KMS-11 (cell line): ENCODE measurements at regions not wholly inside any gene's neighbourhood (a gene's known extent, or its start where the extent isn't known, plus 50 kb on each side); places are given as distances from the start of the nearest gene placed in this dataset.
"Not testable (repeated sequence)": the region's sequence is repeated elsewhere in the genome, so short reads cannot be mapped to it uniquely, and the experiment has no call there.

Source experiments
- H2AFZ ChIP-seq: fragments of 200-600 bp; sonication (generic); 2 replicates; pipeline ENCODE4 v1.6.1; 2016; ENCODE audit warnings: antibody characterized with exemption, mixed run types, low read depth
- H3K27ac ChIP-seq: fragments of 200-600 bp; sonication (generic); 2 replicates; pipeline ENCODE4 v1.6.1; 2016; ENCODE audit warnings: mild to moderate bottlenecking, mixed run types
- H3K27me3 ChIP-seq: fragments of 200-600 bp; sonication (generic); 2 replicates; pipeline ENCODE4 v1.6.1; 2017; ENCODE audit warnings: mild to moderate bottlenecking, low read depth, mixed run types, moderate library complexity; ENCODE audit not compliant: insufficient read depth
- H3K36me3 ChIP-seq: fragments of 200-600 bp; sonication (generic); 2 replicates; pipeline ENCODE4 v1.6.1; 2017; ENCODE audit warnings: mild to moderate bottlenecking, mixed run types; ENCODE audit not compliant: insufficient read depth
- H3K4me1 ChIP-seq: fragments of 200-600 bp; sonication (generic); 2 replicates; pipeline ENCODE4 v1.6.1; 2016; ENCODE audit warnings: mild to moderate bottlenecking, low read depth, mixed run types; ENCODE audit not compliant: poor library complexity, severe bottlenecking
- H3K4me2 ChIP-seq: fragments of 200-600 bp; sonication (generic); 2 replicates; pipeline ENCODE4 v1.7.0; 2016; ENCODE audit warnings: mild to moderate bottlenecking, mixed run types
- H3K4me3 ChIP-seq: fragments of 200-600 bp; sonication (generic); IDR thresholded peaks from 2 replicates; pipeline ENCODE4 v1.6.1; 2017; ENCODE audit warnings: low read depth, low read length, mixed read lengths; ENCODE audit not compliant: insufficient read depth
- H3K79me2 ChIP-seq: fragments of 200-600 bp; sonication (generic); 2 replicates; pipeline ENCODE4 v1.6.1; 2016; ENCODE audit warnings: low read depth, mixed run types; ENCODE audit not compliant: insufficient read depth
- H3K9ac ChIP-seq: fragments of 200-600 bp; sonication (generic); 2 replicates; pipeline ENCODE4 v1.6.1; 2016; ENCODE audit warnings: mild to moderate bottlenecking, mixed run types
- H4K20me1 ChIP-seq: fragments of 200-600 bp; sonication (generic); 2 replicates; pipeline ENCODE4 v1.6.1; 2016; ENCODE audit warnings: mild to moderate bottlenecking, mixed run types; ENCODE audit not compliant: insufficient read depth
- CTCF ChIP-seq: fragments of 200-600 bp; sonication (generic); conservative IDR thresholded peaks from 2 replicates; pipeline ENCODE4 v1.6.1; 2017; ENCODE audit warnings: low read depth, mild to moderate bottlenecking, antibody characterized with exemption, low read length, moderate library complexity, mixed read lengths

- H3K27me3 ChIP-seq, H4K20me1 ChIP-seq, H3K4me3 ChIP-seq, H3K4me2 ChIP-seq, H3K27ac ChIP-seq, H2AFZ ChIP-seq, H3K79me2 ChIP-seq, H3K9ac ChIP-seq, H3K36me3 ChIP-seq, H3K4me1 ChIP-seq: not testable (repeated sequence)
Measured at GRCh38 chr7:149991652-149992302, 118.0 kb downstream of the ATP6V0E2 start.

GRCh38 chr7:149992366-149992765, 118.6 kb downstream of the ATP6V0E2 start:
- not testable (repeated sequence) for H3K4me2 ChIP-seq, H3K79me2 ChIP-seq, H3K27ac ChIP-seq, H3K27me3 ChIP-seq, H3K4me3 ChIP-seq, H3K36me3 ChIP-seq, H3K9ac ChIP-seq, H3K4me1 ChIP-seq, H4K20me1 ChIP-seq, H2AFZ ChIP-seq

- not testable (repeated sequence) for H3K27me3 ChIP-seq, H3K27ac ChIP-seq, H3K4me3 ChIP-seq, H3K36me3 ChIP-seq, H2AFZ ChIP-seq, H3K4me1 ChIP-seq, H3K79me2 ChIP-seq, H3K4me2 ChIP-seq, H4K20me1 ChIP-seq, H3K9ac ChIP-seq
Measured at GRCh38 chr7:149995369-149996026, 121.7 kb downstream of the ATP6V0E2 start.

GRCh38 chr7:150000780-150001599, 127.2 kb downstream of the ATP6V0E2 start:
- not testable (repeated sequence) for H2AFZ ChIP-seq, H3K4me3 ChIP-seq, H4K20me1 ChIP-seq, H3K36me3 ChIP-seq, H3K27me3 ChIP-seq, H3K9ac ChIP-seq, H3K79me2 ChIP-seq, H3K4me2 ChIP-seq, H3K27ac ChIP-seq, H3K4me1 ChIP-seq

- no peak overlapping the region for H3K4me2 ChIP-seq
- no peaks in the 10 kb centered on the region for H3K4me1 ChIP-seq
- no peak overlapping the region for H3K4me3 ChIP-seq
- no peak for TF ChIP-seq CTCF
- no peaks in the 10 kb centered on the region for H3K36me3 ChIP-seq
- H4K20me1 ChIP-seq = no peaks in the 10 kb centered on the region
- no peak overlapping the region for H3K27ac ChIP-seq
- H3K9ac ChIP-seq = no peak overlapping the region
- no peak overlapping the region for H2AFZ ChIP-seq
- no peaks in the 10 kb centered on the region for H3K79me2 ChIP-seq
- H3K27me3 ChIP-seq = no peaks in the 10 kb centered on the region
Measured at GRCh38 chr7:150003304-150003810, 129.6 kb downstream of the ATP6V0E2 start.

- not testable (repeated sequence) for H3K9ac ChIP-seq, H3K79me2 ChIP-seq, H3K27ac ChIP-seq, H2AFZ ChIP-seq, H3K27me3 ChIP-seq, H4K20me1 ChIP-seq, H3K36me3 ChIP-seq, H3K4me1 ChIP-seq, H3K4me2 ChIP-seq, H3K4me3 ChIP-seq
Measured at GRCh38 chr7:150003973-150004372, 130.2 kb downstream of the ATP6V0E2 start.

- not testable (repeated sequence) for H3K79me2 ChIP-seq, H3K4me2 ChIP-seq, H3K4me3 ChIP-seq, H3K9ac ChIP-seq, H3K27ac ChIP-seq, H3K27me3 ChIP-seq, H3K4me1 ChIP-seq, H3K36me3 ChIP-seq, H2AFZ ChIP-seq, H4K20me1 ChIP-seq
Measured at GRCh38 chr7:150004843-150005242, 131.1 kb downstream of the ATP6V0E2 start.

GRCh38 chr7:150009620-150010303, 136.0 kb downstream of the ATP6V0E2 start:
- not testable (repeated sequence) for H4K20me1 ChIP-seq, H3K4me3 ChIP-seq, H3K4me2 ChIP-seq, H3K27me3 ChIP-seq, H3K9ac ChIP-seq, H3K79me2 ChIP-seq, H3K27ac ChIP-seq, H2AFZ ChIP-seq, H3K4me1 ChIP-seq, H3K36me3 ChIP-seq
